IMR-90 (cell line): ENCODE measurements at regions not wholly inside any gene's neighbourhood (a gene's known extent, or its start where the extent isn't known, plus 50 kb on each side); places are given as distances from the start of the nearest gene placed in this dataset.

ENCODE experiments used
- ATAC-seq: fragments of 200-7000 bp; cut with Tn5 transposase; 2 replicates; pipeline ENCODE4 v1.9.1; 2020; ENCODE audit warnings: low read depth, mild to moderate bottlenecking, moderate library complexity
- BruUV-seq: library from RNA; stranded (reverse); fragments of 400-500 nt; replicated peaks from 2 replicates; lab custom pipeline; 2021; lab: Mats Ljungman, UMichigan
- CTCF ChIA-PET: fragments of 300-600 bp; formaldehyde crosslinking; extraction: SDS; loops from one replicate; lab custom pipeline; 2021; ENCODE audit warnings: antibody characterized with exemption; lab: Yijun Ruan, JAX
- POLR2A ChIA-PET: fragments of 300-600 bp; sonication (Branson Sonifier 250); formaldehyde crosslinking; loops from one replicate; lab custom pipeline; 2022; ENCODE audit warnings: antibody characterized with exemption; ENCODE audit not compliant: unreplicated experiment; lab: Charles Lee
- DNase-seq: peaks from one replicate; pipeline ENCODE4 v3.0.0; 2013
- H2AFZ ChIP-seq: replicated peaks from 2 replicates; pipeline ENCODE3; 2013; ENCODE audit warnings: low read length, mild to moderate bottlenecking; ENCODE audit not compliant: poor library complexity
- H2AK5ac ChIP-seq: 2 replicates; pipeline ENCODE4 v1.6.1; 2013; ENCODE audit warnings: low read depth, low read length, inconsistent platforms
- H2AK9ac ChIP-seq: replicated peaks from 2 replicates; pipeline ENCODE3; 2013; ENCODE audit warnings: mild to moderate bottlenecking, low read depth, low read length, moderate library complexity; ENCODE audit not compliant: poor library complexity
- H2BK120ac ChIP-seq: 2 replicates; pipeline ENCODE4 v1.6.1; 2013; ENCODE audit warnings: low read depth, low read length, inconsistent platforms
- H2BK15ac ChIP-seq: 3 replicates; pipeline ENCODE4 v1.6.1; 2013; ENCODE audit warnings: low read depth, low read length, inconsistent platforms
- H2BK20ac ChIP-seq: 2 replicates; pipeline ENCODE4 v1.6.1; 2013; ENCODE audit warnings: low read depth, mild to moderate bottlenecking, inconsistent platforms, low read length, moderate library complexity
- H2BK5ac ChIP-seq: 2 replicates; pipeline ENCODE4 v1.6.1; 2013; ENCODE audit warnings: mild to moderate bottlenecking, low read depth, low read length, inconsistent platforms; ENCODE audit not compliant: poor library complexity, severe bottlenecking
- H3K14ac ChIP-seq: replicated peaks from 2 replicates; pipeline ENCODE4 v1.6.1; 2013; ENCODE audit warnings: low read depth, low read length, inconsistent platforms
- H3K18ac ChIP-seq: 2 replicates; pipeline ENCODE4 v1.6.1; 2013; ENCODE audit warnings: low read depth, low read length, control low read depth
- H3K23ac ChIP-seq: 2 replicates; pipeline ENCODE4 v1.6.1; 2013; ENCODE audit warnings: low read depth, low read length, inconsistent platforms
- H3K27ac ChIP-seq: 2 replicates; pipeline ENCODE4 v1.5.1; 2013; ENCODE audit warnings: mild to moderate bottlenecking, control low read depth, low read length; ENCODE audit not compliant: insufficient read depth
- H3K27me3 ChIP-seq: 2 replicates; pipeline ENCODE4 v1.6.1; 2013; ENCODE audit warnings: low read length; ENCODE audit not compliant: control insufficient read depth, insufficient read depth
- H3K36me3 ChIP-seq: 2 replicates; pipeline ENCODE4 v1.6.1; 2013; ENCODE audit warnings: low read length, mixed read lengths; ENCODE audit not compliant: control insufficient read depth, insufficient read depth
- H3K4ac ChIP-seq: 2 replicates; pipeline ENCODE4 v1.6.1; 2013; ENCODE audit warnings: low read depth, low read length, inconsistent platforms
- H3K4me1 ChIP-seq: 2 replicates; pipeline ENCODE4 v1.6.1; 2013; ENCODE audit warnings: low read length, mixed read lengths; ENCODE audit not compliant: control insufficient read depth, insufficient read depth
- H3K4me2 ChIP-seq: 2 replicates; pipeline ENCODE4 v1.6.1; 2013; ENCODE audit warnings: low read depth, mild to moderate bottlenecking, control low read depth, low read length, moderate library complexity
- H3K4me3 ChIP-seq: 2 replicates; pipeline ENCODE4 v1.5.1; 2013; ENCODE audit warnings: low read depth, mild to moderate bottlenecking, control low read depth, low read length, moderate library complexity; ENCODE audit not compliant: insufficient read depth
- H3K56ac ChIP-seq: 2 replicates; pipeline ENCODE4 v1.6.1; 2013; ENCODE audit warnings: low read length, inconsistent platforms; ENCODE audit not compliant: insufficient read depth; ENCODE audit errors: extremely low read depth
- H3K79me1 ChIP-seq, 2 experiments: 2 replicates each; pipeline ENCODE4 v1.6.1; 2013; ENCODE audit warnings: low read length in 2 of 2, inconsistent platforms in 1 of 2, low read depth in 1 of 2
- H3K9ac ChIP-seq: 2 replicates; pipeline ENCODE4 v1.6.1; 2013; ENCODE audit warnings: low read depth, low read length, control low read depth
- H3K9me1 ChIP-seq: 2 replicates; pipeline ENCODE4 v1.6.1; 2013; ENCODE audit warnings: low read length, inconsistent platforms; ENCODE audit not compliant: insufficient read depth
- H3K9me3 ChIP-seq: 2 replicates; pipeline ENCODE4 v1.6.1; 2013; ENCODE audit warnings: low read length; ENCODE audit not compliant: control insufficient read depth, insufficient read depth
- H4K20me1 ChIP-seq: 2 replicates; pipeline ENCODE4 v1.6.1; 2013; ENCODE audit warnings: low read length, inconsistent platforms; ENCODE audit not compliant: insufficient read depth
- H4K5ac ChIP-seq: 2 replicates; pipeline ENCODE4 v1.6.1; 2013; ENCODE audit warnings: mild to moderate bottlenecking, low read depth, low read length, control low read depth
- H4K8ac ChIP-seq, 2 experiments: 2 replicates each; pipeline ENCODE4 v1.6.1; 2013; ENCODE audit warnings: low read depth in 2 of 2, low read length in 2 of 2, control low read depth in 1 of 2, inconsistent platforms in 1 of 2
- H4K91ac ChIP-seq: 2 replicates; pipeline ENCODE4 v1.6.1; 2013; ENCODE audit warnings: low read depth, low read length, inconsistent platforms; ENCODE audit not compliant: insufficient read depth
- CEBPB ChIP-seq: IDR thresholded peaks from 2 replicates; pipeline ENCODE4 v1.6.1; 2012; ENCODE audit warnings: low read depth, low read length, improper control_type of control experiment
- CHD1 ChIP-seq: IDR thresholded peaks from 2 replicates; pipeline ENCODE4 v1.6.1; 2012; ENCODE audit warnings: low read depth, low read length, improper control_type of control experiment
- FOS ChIP-seq: fragments of 150-350 bp; IDR thresholded peaks from 2 replicates; pipeline ENCODE4 v1.6.1; 2016; ENCODE audit warnings: low read depth, low read length
- MAFK ChIP-seq: IDR thresholded peaks from 2 replicates; pipeline ENCODE4 v1.6.1; 2012; ENCODE audit warnings: low read depth, low read length, improper control_type of control experiment
- MAZ ChIP-seq: IDR thresholded peaks from 2 replicates; pipeline ENCODE4 v1.6.1; 2012; ENCODE audit warnings: low read depth, mild to moderate bottlenecking, low read length, improper control_type of control experiment, moderate library complexity, borderline replicate concordance
- MXI1 ChIP-seq: IDR thresholded peaks from 2 replicates; pipeline ENCODE4 v1.6.1; 2012; ENCODE audit warnings: low read depth, mild to moderate bottlenecking, low read length, moderate library complexity, borderline replicate concordance
- NFE2L2 ChIP-seq: fragments of 150-350 bp; IDR thresholded peaks from 2 replicates; pipeline ENCODE4 v1.6.1; 2016; ENCODE audit warnings: low read depth, mild to moderate bottlenecking, low read length
- RFX5 ChIP-seq: IDR thresholded peaks from 2 replicates; pipeline ENCODE4 v1.8.0; 2012; ENCODE audit warnings: low read depth, mild to moderate bottlenecking, low read length, moderate library complexity
- WGBS, 2 experiments: methylation state at CpG; one replicate each; pipeline versions ENCODE4 v1.1.5 to v1.1.7; 2013; ENCODE audit warnings: missing lambda C conversion rate in 2 of 2; ENCODE audit not compliant: insufficient read length in 1 of 2; ENCODE audit errors: extremely low coverage in 2 of 2; 5-methylcytosine and 5-hydroxymethylcytosine counted together
- dilution Hi-C: fragments of 300-500 bp; cut with HindIII; formaldehyde crosslinking; loops from one replicate; pipeline ENCODE4 v1.14.3; 2018; ENCODE audit warnings: low sequenced_read_pairs; ENCODE audit not compliant: unreplicated experiment
- in situ Hi-C: fragments of 300-500 bp; cut with MboI; formaldehyde crosslinking; loops from 3 replicates; pipeline ENCODE4 v1.14.3; 2019; ENCODE audit warnings: low sequenced_read_pairs, inconsistent platforms, mixed read lengths
- intact Hi-C: fragments of 100-400 bp; cut with micrococcal nuclease; formaldehyde crosslinking; loops from 2 replicates; pipeline ENCODE4 v1.10.0; 2022
- TF ChIP-seq, protein P1 (sequence below): fragments of 150-350 bp; IDR thresholded peaks from 2 replicates; pipeline ENCODE4 v1.6.1; 2017; ENCODE audit warnings: mild to moderate bottlenecking, antibody characterized with exemption, low read length, low read depth
- TF ChIP-seq, protein P2 (sequence below): fragments of 150-350 bp; IDR thresholded peaks from 2 replicates; pipeline ENCODE4 v1.6.1; 2016; ENCODE audit warnings: low read depth, mild to moderate bottlenecking, low read length, moderate library complexity, borderline replicate concordance
- TF ChIP-seq, protein P3 (sequence below): conservative IDR thresholded peaks from 2 replicates; pipeline ENCODE4 v1.5.1; 2012; ENCODE audit warnings: mild to moderate bottlenecking, low read depth, low read length, improper control_type of control experiment

DNA sequence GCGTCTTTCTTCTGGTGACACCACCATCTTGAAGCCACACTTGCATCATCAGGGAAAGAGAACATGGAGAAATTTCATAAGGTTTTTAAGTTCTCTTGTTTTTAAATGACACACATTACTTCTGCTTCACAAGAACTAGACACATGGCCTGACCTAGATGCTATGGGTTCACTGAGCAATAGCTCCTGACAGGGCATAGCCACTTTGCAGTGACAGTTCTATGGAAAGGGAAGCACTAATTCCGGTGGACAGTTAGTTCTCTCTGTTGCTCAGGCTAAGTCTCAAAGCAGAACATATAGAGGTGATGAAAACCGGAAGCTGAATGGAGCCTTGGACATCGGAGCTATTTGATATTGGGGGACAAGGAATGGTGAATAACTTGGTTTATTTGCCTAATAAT, 940.1 kb upstream of the WWC1 start:
- no peak overlapping the region for H2BK20ac ChIP-seq
- peaks cover 2% of the 10 kb centered on the region; the same call in 1 of the 2 replicates for H3K9me3 ChIP-seq
- H3K4me3 ChIP-seq = no peak overlapping the region
- H4K8ac ChIP-seq = no peak overlapping the region
- H3K18ac ChIP-seq = no peak overlapping the region
- TF ChIP-seq NFE2L2 (no peak), CHD1 (no peak), FOS (no peak), MXI1 (no peak), RFX5 (no peak), CEBPB (no peak), MAFK (no peak), MAZ (no peak)
- TF ChIP-seq, protein P1, sequence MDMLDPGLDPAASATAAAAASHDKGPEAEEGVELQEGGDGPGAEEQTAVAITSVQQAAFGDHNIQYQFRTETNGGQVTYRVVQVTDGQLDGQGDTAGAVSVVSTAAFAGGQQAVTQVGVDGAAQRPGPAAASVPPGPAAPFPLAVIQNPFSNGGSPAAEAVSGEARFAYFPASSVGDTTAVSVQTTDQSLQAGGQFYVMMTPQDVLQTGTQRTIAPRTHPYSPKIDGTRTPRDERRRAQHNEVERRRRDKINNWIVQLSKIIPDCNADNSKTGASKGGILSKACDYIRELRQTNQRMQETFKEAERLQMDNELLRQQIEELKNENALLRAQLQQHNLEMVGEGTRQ = no peak
- TF ChIP-seq, protein P2, sequence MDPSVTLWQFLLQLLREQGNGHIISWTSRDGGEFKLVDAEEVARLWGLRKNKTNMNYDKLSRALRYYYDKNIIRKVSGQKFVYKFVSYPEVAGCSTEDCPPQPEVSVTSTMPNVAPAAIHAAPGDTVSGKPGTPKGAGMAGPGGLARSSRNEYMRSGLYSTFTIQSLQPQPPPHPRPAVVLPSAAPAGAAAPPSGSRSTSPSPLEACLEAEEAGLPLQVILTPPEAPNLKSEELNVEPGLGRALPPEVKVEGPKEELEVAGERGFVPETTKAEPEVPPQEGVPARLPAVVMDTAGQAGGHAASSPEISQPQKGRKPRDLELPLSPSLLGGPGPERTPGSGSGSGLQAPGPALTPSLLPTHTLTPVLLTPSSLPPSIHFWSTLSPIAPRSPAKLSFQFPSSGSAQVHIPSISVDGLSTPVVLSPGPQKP = no peak
- TF ChIP-seq, protein P3, sequence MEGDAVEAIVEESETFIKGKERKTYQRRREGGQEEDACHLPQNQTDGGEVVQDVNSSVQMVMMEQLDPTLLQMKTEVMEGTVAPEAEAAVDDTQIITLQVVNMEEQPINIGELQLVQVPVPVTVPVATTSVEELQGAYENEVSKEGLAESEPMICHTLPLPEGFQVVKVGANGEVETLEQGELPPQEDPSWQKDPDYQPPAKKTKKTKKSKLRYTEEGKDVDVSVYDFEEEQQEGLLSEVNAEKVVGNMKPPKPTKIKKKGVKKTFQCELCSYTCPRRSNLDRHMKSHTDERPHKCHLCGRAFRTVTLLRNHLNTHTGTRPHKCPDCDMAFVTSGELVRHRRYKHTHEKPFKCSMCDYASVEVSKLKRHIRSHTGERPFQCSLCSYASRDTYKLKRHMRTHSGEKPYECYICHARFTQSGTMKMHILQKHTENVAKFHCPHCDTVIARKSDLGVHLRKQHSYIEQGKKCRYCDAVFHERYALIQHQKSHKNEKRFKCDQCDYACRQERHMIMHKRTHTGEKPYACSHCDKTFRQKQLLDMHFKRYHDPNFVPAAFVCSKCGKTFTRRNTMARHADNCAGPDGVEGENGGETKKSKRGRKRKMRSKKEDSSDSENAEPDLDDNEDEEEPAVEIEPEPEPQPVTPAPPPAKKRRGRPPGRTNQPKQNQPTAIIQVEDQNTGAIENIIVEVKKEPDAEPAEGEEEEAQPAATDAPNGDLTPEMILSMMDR = no peak
- H4K5ac ChIP-seq = no peak overlapping the region
- DNase-seq = no peak
- no peak for ATAC-seq
- no peak overlapping the region for H2BK5ac ChIP-seq
- H3K23ac ChIP-seq = no peak overlapping the region
- H2BK120ac ChIP-seq = no peak overlapping the region
- no peak overlapping the region for H4K91ac ChIP-seq
- no peak overlapping the region for H2BK15ac ChIP-seq
- no peaks in the 10 kb centered on the region for H3K36me3 ChIP-seq
- no peaks in the 10 kb centered on the region for H3K79me1 ChIP-seq
- no peak overlapping the region for H3K14ac ChIP-seq
- H3K4me1 ChIP-seq = no peaks in the 10 kb centered on the region
- no TSS peak for BruUV-seq
- dilution Hi-C loops (no loop called here), in situ Hi-C loops (no loop called here), intact Hi-C loops (no loop called here)
- ChIA-PET POLR2A (no interaction called here), CTCF (no interaction called here)
- no peak overlapping the region for H3K56ac ChIP-seq
- no peak overlapping the region for H3K27ac ChIP-seq
- H2AK9ac ChIP-seq = no peak overlapping the region
- no peaks in the 10 kb centered on the region for H3K27me3 ChIP-seq
- H3K9ac ChIP-seq = no peak overlapping the region
- no peak overlapping the region for H3K4ac ChIP-seq
- H2AFZ ChIP-seq = no peak overlapping the region
- H3K9me1 ChIP-seq = no peaks in the 10 kb centered on the region
- 80% methylated on average over 2 of the region's 4 CpGs; no CpG with 5 or more reads in 1 of the 2 experiments for WGBS, 2 experiments
- H4K20me1 ChIP-seq = no peaks in the 10 kb centered on the region
- H2AK5ac ChIP-seq = no peak overlapping the region
- no peak overlapping the region for H3K4me2 ChIP-seq
